Tibial nerve (tissue), 4 donors: ENCODE measurements at regions not wholly inside any gene's neighbourhood (a gene's known extent, or its start where the extent isn't known, plus 50 kb on each side); places are given as distances from the start of the nearest gene placed in this dataset.

Experiments used
- EP300 ChIP-seq, 2 donors: sonication (generic); formaldehyde crosslinking; IDR thresholded peaks; one replicate each; pipeline ENCODE4 v1.6.1; 2017; ENCODE audit warnings: antibody characterized with exemption in 2 of 2, mild to moderate bottlenecking in 1 of 2
- TF ChIP-seq, protein P1 (sequence below), 5 experiments: fragments of 200-600 bp in 3 of 5; fragments of 450-650 bp in 2 of 5; sonication (generic) in 3 of 5; IDR thresholded peaks; one replicate each; pipeline ENCODE4 v1.5.1; 2016 to 2019; ENCODE audit warnings: antibody characterized with exemption in 5 of 5, mild to moderate bottlenecking in 3 of 5, moderate library complexity in 2 of 5

- no peak for TF ChIP-seq EP300 (IDR thresholded peaks at IDR 0.05)
- TF ChIP-seq, protein P1, sequence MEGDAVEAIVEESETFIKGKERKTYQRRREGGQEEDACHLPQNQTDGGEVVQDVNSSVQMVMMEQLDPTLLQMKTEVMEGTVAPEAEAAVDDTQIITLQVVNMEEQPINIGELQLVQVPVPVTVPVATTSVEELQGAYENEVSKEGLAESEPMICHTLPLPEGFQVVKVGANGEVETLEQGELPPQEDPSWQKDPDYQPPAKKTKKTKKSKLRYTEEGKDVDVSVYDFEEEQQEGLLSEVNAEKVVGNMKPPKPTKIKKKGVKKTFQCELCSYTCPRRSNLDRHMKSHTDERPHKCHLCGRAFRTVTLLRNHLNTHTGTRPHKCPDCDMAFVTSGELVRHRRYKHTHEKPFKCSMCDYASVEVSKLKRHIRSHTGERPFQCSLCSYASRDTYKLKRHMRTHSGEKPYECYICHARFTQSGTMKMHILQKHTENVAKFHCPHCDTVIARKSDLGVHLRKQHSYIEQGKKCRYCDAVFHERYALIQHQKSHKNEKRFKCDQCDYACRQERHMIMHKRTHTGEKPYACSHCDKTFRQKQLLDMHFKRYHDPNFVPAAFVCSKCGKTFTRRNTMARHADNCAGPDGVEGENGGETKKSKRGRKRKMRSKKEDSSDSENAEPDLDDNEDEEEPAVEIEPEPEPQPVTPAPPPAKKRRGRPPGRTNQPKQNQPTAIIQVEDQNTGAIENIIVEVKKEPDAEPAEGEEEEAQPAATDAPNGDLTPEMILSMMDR (IDR thresholded peaks at IDR 0.05), result no peak
Measured at GRCh38 chr4:137635601-137636000, 103.3 kb upstream of the PCDH18 start.
